ENCODE measurements at regions not wholly inside any gene's neighbourhood (a gene's known extent, or its start where the extent isn't known, plus 50 kb on each side); places are given as distances from the start of the nearest gene placed in this dataset.

- TF ChIP-seq CTCF (IDR thresholded peaks at IDR 0.05), result no peak
- TF ChIP-seq POLR2A (IDR thresholded peaks at IDR 0.05), result no peak
Measured at GRCh38 chr11:115065830-115066664, 387.7 kb downstream of the NXPE2 start.

Measured in testis (tissue), 2 donors.